KMS-11 (cell line): ENCODE measurements at regions not wholly inside any gene's neighbourhood (a gene's known extent, or its start where the extent isn't known, plus 50 kb on each side); places are given as distances from the start of the nearest gene placed in this dataset.

Source experiments
- H2AFZ ChIP-seq: fragments of 200-600 bp; sonication (generic); 2 replicates; pipeline ENCODE4 v1.6.1; 2016; ENCODE audit warnings: antibody characterized with exemption, mixed run types, low read depth
- H3K27ac ChIP-seq: fragments of 200-600 bp; sonication (generic); 2 replicates; pipeline ENCODE4 v1.6.1; 2016; ENCODE audit warnings: mild to moderate bottlenecking, mixed run types
- H3K27me3 ChIP-seq: fragments of 200-600 bp; sonication (generic); 2 replicates; pipeline ENCODE4 v1.6.1; 2017; ENCODE audit warnings: mild to moderate bottlenecking, low read depth, mixed run types, moderate library complexity; ENCODE audit not compliant: insufficient read depth
- H3K36me3 ChIP-seq: fragments of 200-600 bp; sonication (generic); 2 replicates; pipeline ENCODE4 v1.6.1; 2017; ENCODE audit warnings: mild to moderate bottlenecking, mixed run types; ENCODE audit not compliant: insufficient read depth
- H3K4me1 ChIP-seq: fragments of 200-600 bp; sonication (generic); 2 replicates; pipeline ENCODE4 v1.6.1; 2016; ENCODE audit warnings: mild to moderate bottlenecking, low read depth, mixed run types; ENCODE audit not compliant: poor library complexity, severe bottlenecking
- H3K4me2 ChIP-seq: fragments of 200-600 bp; sonication (generic); 2 replicates; pipeline ENCODE4 v1.7.0; 2016; ENCODE audit warnings: mild to moderate bottlenecking, mixed run types
- H3K4me3 ChIP-seq: fragments of 200-600 bp; sonication (generic); IDR thresholded peaks from 2 replicates; pipeline ENCODE4 v1.6.1; 2017; ENCODE audit warnings: low read depth, low read length, mixed read lengths; ENCODE audit not compliant: insufficient read depth
- H3K79me2 ChIP-seq: fragments of 200-600 bp; sonication (generic); 2 replicates; pipeline ENCODE4 v1.6.1; 2016; ENCODE audit warnings: low read depth, mixed run types; ENCODE audit not compliant: insufficient read depth
- H3K9ac ChIP-seq: fragments of 200-600 bp; sonication (generic); 2 replicates; pipeline ENCODE4 v1.6.1; 2016; ENCODE audit warnings: mild to moderate bottlenecking, mixed run types
- H4K20me1 ChIP-seq: fragments of 200-600 bp; sonication (generic); 2 replicates; pipeline ENCODE4 v1.6.1; 2016; ENCODE audit warnings: mild to moderate bottlenecking, mixed run types; ENCODE audit not compliant: insufficient read depth
- TF ChIP-seq, protein P1 (sequence below): fragments of 200-600 bp; sonication (generic); conservative IDR thresholded peaks from 2 replicates; pipeline ENCODE4 v1.6.1; 2017; ENCODE audit warnings: low read depth, mild to moderate bottlenecking, antibody characterized with exemption, low read length, moderate library complexity, mixed read lengths

DNA sequence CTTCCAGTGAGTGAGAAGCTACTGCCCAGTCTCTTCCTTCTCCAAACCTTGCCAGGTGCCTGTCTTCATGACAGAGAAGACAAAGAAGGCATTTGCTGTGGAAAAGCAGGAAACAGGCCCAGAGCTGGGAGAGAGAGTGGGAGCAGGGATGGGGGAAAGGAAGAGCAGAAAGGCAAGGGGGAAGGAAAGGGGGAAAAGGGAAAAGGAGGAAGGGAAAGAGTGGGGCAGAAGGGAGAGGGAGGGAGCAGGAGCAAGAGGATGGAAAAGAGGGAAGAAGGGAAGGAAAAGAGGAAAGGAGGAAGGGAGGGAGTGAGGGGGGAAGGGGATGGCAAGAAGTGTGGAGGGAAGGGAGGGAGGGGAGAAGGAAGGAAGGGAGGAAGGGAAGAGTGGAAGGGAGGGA is 121.2 kb upstream of the LINGO1 start:
- H3K4me1 ChIP-seq, result no peaks in the 10 kb centered on the region
- H3K79me2 ChIP-seq, result no peaks in the 10 kb centered on the region
- no peak overlapping the region for H3K4me2 ChIP-seq
- peaks cover 41% of the 10 kb centered on the region for H3K27me3 ChIP-seq
- TF ChIP-seq, protein P1, sequence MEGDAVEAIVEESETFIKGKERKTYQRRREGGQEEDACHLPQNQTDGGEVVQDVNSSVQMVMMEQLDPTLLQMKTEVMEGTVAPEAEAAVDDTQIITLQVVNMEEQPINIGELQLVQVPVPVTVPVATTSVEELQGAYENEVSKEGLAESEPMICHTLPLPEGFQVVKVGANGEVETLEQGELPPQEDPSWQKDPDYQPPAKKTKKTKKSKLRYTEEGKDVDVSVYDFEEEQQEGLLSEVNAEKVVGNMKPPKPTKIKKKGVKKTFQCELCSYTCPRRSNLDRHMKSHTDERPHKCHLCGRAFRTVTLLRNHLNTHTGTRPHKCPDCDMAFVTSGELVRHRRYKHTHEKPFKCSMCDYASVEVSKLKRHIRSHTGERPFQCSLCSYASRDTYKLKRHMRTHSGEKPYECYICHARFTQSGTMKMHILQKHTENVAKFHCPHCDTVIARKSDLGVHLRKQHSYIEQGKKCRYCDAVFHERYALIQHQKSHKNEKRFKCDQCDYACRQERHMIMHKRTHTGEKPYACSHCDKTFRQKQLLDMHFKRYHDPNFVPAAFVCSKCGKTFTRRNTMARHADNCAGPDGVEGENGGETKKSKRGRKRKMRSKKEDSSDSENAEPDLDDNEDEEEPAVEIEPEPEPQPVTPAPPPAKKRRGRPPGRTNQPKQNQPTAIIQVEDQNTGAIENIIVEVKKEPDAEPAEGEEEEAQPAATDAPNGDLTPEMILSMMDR, result no peak
- H3K4me3 ChIP-seq, result no peak overlapping the region
- no peak overlapping the region for H2AFZ ChIP-seq
- no peaks in the 10 kb centered on the region for H4K20me1 ChIP-seq
- H3K9ac ChIP-seq, result no peak overlapping the region
- H3K36me3 ChIP-seq, result no peaks in the 10 kb centered on the region
- H3K27ac ChIP-seq, result no peak overlapping the region

DNA sequence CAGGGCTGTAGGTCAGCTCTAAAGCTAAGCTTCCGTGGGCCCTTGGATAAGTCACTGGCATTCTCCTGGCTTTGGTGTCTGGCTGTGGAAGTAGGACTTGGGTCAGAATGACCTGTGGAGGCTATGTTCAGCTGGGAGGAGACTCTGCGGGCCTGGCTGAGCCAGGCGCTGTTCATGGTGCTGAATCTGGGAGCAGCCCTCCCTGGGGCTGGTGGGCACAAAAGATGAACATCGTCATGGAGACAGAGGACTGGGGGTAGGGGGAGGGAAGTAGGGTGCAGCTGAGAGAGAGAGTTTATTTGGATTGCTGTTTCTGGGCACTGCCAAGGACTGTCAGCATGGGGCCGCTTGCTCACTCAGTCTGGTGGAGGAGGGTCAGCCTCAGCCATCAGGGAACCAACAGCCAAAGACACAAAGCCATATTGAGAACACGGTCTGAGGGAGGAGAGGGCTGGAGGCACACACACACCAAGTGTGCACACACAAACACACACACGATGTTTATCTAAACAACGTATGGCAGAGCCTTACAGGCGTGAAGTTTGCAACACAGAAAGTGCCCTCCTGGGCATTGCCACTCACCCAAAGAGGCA is 120.7 kb upstream of the LINGO1 start:
- Histone ChIP-seq H4K20me1 (no peaks in the 10 kb centered on the region), H3K79me2 (no peaks in the 10 kb centered on the region), H3K27ac (no peak overlapping the region), H3K4me3 (no peak overlapping the region), H2AFZ (no peak overlapping the region), H3K4me2 (no peak overlapping the region), H3K27me3 (peaks cover 42% of the 10 kb centered on the region), H3K36me3 (no peaks in the 10 kb centered on the region), H3K4me1 (no peaks in the 10 kb centered on the region), H3K9ac (no peak overlapping the region)
- TF ChIP-seq, protein P1, result no peak

DNA sequence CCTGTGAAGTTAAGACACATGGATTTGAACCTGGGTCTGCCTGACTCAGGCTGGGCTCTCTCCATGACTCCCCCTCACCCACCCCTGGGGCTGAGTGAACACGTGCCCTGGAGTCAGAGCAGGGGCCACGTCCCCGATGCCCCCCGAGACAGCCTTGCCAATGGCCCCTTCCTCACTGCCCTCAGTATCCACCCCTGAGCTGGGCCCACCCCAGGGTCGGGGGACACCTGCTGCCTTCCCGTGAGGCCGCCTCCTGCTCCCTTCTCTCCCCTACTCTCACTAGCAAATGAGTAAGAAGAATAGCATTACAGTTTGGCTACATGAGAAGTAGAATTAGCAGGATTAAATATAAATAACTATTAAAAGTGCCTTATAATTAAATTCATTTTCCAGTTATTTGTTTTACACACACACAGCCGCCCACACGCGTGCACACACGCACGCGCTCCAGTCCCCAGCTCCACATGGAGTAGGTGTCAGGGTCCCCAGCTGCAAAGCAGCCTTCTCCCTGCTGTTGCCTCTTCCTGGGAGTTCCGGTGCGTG is 117.4 kb upstream of the LINGO1 start:
- Histone ChIP-seq H3K27me3 (peaks cover 51% of the 10 kb centered on the region), H3K36me3 (no peaks in the 10 kb centered on the region), H3K4me2 (no peak overlapping the region), H4K20me1 (no peaks in the 10 kb centered on the region), H3K4me3 (no peak overlapping the region), H3K9ac (no peak overlapping the region), H3K4me1 (no peaks in the 10 kb centered on the region), H2AFZ (no peak overlapping the region), H3K79me2 (no peaks in the 10 kb centered on the region), H3K27ac (no peak overlapping the region)
- TF ChIP-seq, protein P1, result no peak

DNA sequence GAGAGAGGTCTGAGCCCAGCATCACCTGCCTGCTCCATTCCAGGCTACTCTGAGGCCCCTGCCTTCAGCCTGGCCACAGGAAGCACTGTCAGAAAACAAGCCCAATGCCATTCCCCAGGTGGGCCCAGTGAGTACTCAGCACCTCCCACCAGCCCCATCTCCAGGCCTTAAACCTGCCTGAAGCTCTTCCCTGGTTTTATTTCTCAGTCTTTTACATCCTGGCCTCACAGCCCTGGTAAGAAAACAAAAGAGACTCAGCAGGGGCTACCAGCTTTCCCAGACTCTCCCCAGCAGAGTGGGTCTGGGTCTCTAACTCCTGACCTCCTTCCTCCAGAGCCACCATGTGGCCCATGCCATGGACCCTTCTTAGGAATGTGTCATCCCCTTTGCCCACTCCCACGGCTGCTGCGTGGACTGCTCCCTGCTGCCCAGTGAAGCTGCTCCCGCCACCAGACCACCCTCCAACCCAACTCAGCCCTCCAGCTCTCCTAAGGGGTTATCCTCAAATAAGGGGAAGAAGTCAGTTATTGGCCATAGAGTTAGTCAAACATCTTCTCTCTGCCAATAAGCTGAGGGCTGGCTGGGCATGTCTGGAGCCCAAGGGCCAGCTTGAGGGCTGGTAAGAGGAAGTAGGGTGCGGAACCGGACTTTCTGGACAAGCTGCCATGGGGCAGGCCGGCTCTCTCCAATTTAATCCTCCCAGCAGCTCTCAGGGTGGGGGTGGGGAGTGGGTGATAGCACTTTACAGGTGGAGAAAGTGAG is 116.7 kb upstream of the LINGO1 start:
- H3K79me2 ChIP-seq, result no peaks in the 10 kb centered on the region
- peaks cover 57% of the 10 kb centered on the region for H3K27me3 ChIP-seq
- H3K4me3 ChIP-seq, result no peak overlapping the region
- no peak overlapping the region for H3K4me2 ChIP-seq
- H4K20me1 ChIP-seq, result no peaks in the 10 kb centered on the region
- TF ChIP-seq, protein P1, result no peak
- H3K9ac ChIP-seq, result no peak overlapping the region
- H3K36me3 ChIP-seq, result no peaks in the 10 kb centered on the region
- no peak overlapping the region for H3K27ac ChIP-seq
- no peak overlapping the region for H2AFZ ChIP-seq
- H3K4me1 ChIP-seq, result no peaks in the 10 kb centered on the region
